CD4-positive, alpha-beta T cell treated with Interleukin-21 for 1 hour (primary cell): ENCODE measurements at regions not wholly inside any gene's neighbourhood (a gene's known extent, or its start where the extent isn't known, plus 50 kb on each side); places are given as distances from the start of the nearest gene placed in this dataset.

Experiments used
- DNase-seq: peaks from one replicate; pipeline ENCODE4 v3.0.0-alpha.2; 2020

- DNase-seq, result no peak
These were observed 212.1 kb upstream of the NRXN1 start for GRCh38 chr2:51243892-51244535.

- DNase-seq, result no peak
These were observed 205.8 kb upstream of the NRXN1 start for GRCh38 chr2:51237626-51238271.

GRCh38 chr2:51232027-51232426, 200.1 kb upstream of the NRXN1 start:
- DNase-seq, result no peak

GRCh38 chr2:51231071-51231470, 199.1 kb upstream of the NRXN1 start:
- DNase-seq, result no peak

GRCh38 chr2:51225377-51225776, 193.4 kb upstream of the NRXN1 start:
- no peak for DNase-seq

GRCh38 chr2:51224790-51225189, 192.9 kb upstream of the NRXN1 start:
- DNase-seq, result no peak

GRCh38 chr2:51222106-51222505, 190.2 kb upstream of the NRXN1 start:
- DNase-seq, result no peak

GRCh38 chr2:51220606-51221005, 188.7 kb upstream of the NRXN1 start:
- DNase-seq, result no peak

GRCh38 chr2:51220080-51220479, 188.1 kb upstream of the NRXN1 start:
- DNase-seq, result no peak

- DNase-seq, result no peak
These were observed 187.5 kb upstream of the NRXN1 start for GRCh38 chr2:51219468-51219867.

- DNase-seq, result no peak
These were observed 186.1 kb upstream of the NRXN1 start for GRCh38 chr2:51218047-51218446.

GRCh38 chr2:51213826-51214225, 181.9 kb upstream of the NRXN1 start:
- DNase-seq, result no peak

GRCh38 chr2:51212374-51212773, 180.4 kb upstream of the NRXN1 start:
- DNase-seq, result no peak

GRCh38 chr2:51208521-51208920, 176.6 kb upstream of the NRXN1 start:
- no peak for DNase-seq

GRCh38 chr2:51201295-51201694, 169.4 kb upstream of the NRXN1 start:
- no peak for DNase-seq

- DNase-seq, result no peak
These were observed 162.7 kb upstream of the NRXN1 start for GRCh38 chr2:51194656-51195055.

GRCh38 chr2:51170273-51170672, 138.3 kb upstream of the NRXN1 start:
- no peak for DNase-seq

- no peak for DNase-seq
These were observed 133.8 kb upstream of the NRXN1 start for GRCh38 chr2:51165534-51166260.

GRCh38 chr2:51158251-51158650, 126.3 kb upstream of the NRXN1 start:
- DNase-seq, result no peak

GRCh38 chr2:51153236-51153635, 121.3 kb upstream of the NRXN1 start:
- DNase-seq, result no peak

- DNase-seq, result no peak
These were observed 119.7 kb upstream of the NRXN1 start for GRCh38 chr2:51151490-51152140.

GRCh38 chr2:51149725-51150124, 117.8 kb upstream of the NRXN1 start:
- DNase-seq, result no peak

- no peak for DNase-seq
These were observed 113.8 kb upstream of the NRXN1 start for GRCh38 chr2:51145761-51146160.
